HEK293T (cell line): ENCODE measurements at regions not wholly inside any gene's neighbourhood (a gene's known extent, or its start where the extent isn't known, plus 50 kb on each side); places are given as distances from the start of the nearest gene placed in this dataset.

Experiments
- CTCF ChIA-PET: fragments of 350-600 bp; formaldehyde crosslinking; extraction: SDS; loops from one replicate; lab custom pipeline; 2021; ENCODE audit warnings: antibody characterized with exemption, inconsistent platforms; lab: Yijun Ruan, JAX
- POLR2A ChIA-PET: fragments of 350-600 bp; formaldehyde crosslinking; extraction: SDS; loops from one replicate; lab custom pipeline; 2020; ENCODE audit warnings: antibody characterized with exemption, inconsistent platforms; lab: Yijun Ruan, JAX
- DNase-seq: peaks from one replicate; pipeline ENCODE4 v3.0.0; 2012; ENCODE audit warnings: mixed read lengths; ENCODE audit errors: extremely low spot score
- ARNT ChIP-seq: fragments of 450-650 bp; IDR thresholded peaks from 2 replicates; pipeline ENCODE4 v1.6.1; 2017; ENCODE audit warnings: mild to moderate bottlenecking
- BHLHE40 ChIP-seq: fragments of 450-650 bp; IDR thresholded peaks from 2 replicates; pipeline ENCODE4 v1.6.1; 2016; ENCODE audit warnings: mild to moderate bottlenecking, moderate library complexity, borderline replicate concordance
- CTBP1 ChIP-seq: fragments of 450-650 bp; IDR thresholded peaks from 2 replicates; pipeline ENCODE4 v1.6.1; 2016; ENCODE audit warnings: borderline replicate concordance
- ELF4 ChIP-seq: fragments of 450-650 bp; IDR thresholded peaks from 2 replicates; pipeline ENCODE4 v1.6.1; 2017; ENCODE audit warnings: antibody characterized with exemption
- FOXA1 ChIP-seq: fragments of 450-650 bp; IDR thresholded peaks from 2 replicates; pipeline ENCODE4 v1.6.1; 2016; ENCODE audit warnings: mild to moderate bottlenecking
- FOXK2 ChIP-seq: fragments of 450-650 bp; IDR thresholded peaks from 2 replicates; pipeline ENCODE4 v1.6.1; 2016; ENCODE audit warnings: mild to moderate bottlenecking
- FOXM1 ChIP-seq: fragments of 450-650 bp; IDR thresholded peaks from 2 replicates; pipeline ENCODE4 v1.6.1; 2017; ENCODE audit warnings: mild to moderate bottlenecking, borderline replicate concordance
- HDGF ChIP-seq: fragments of 450-650 bp; IDR thresholded peaks from 2 replicates; pipeline ENCODE4 v1.6.1; 2017; ENCODE audit warnings: antibody characterized with exemption, borderline replicate concordance
- L3MBTL2 ChIP-seq: fragments of 450-650 bp; conservative IDR thresholded peaks from 2 replicates; pipeline ENCODE4 v1.6.1; 2016; ENCODE audit warnings: mild to moderate bottlenecking
- LEF1 ChIP-seq: fragments of 450-650 bp; IDR thresholded peaks from 2 replicates; pipeline ENCODE4 v1.6.1; 2017; ENCODE audit warnings: mild to moderate bottlenecking, borderline replicate concordance
- NFRKB ChIP-seq: fragments of 450-650 bp; IDR thresholded peaks from 2 replicates; pipeline ENCODE4 v1.6.1; 2016; ENCODE audit warnings: mild to moderate bottlenecking, moderate library complexity
- SP1 ChIP-seq: fragments of 450-650 bp; IDR thresholded peaks from 2 replicates; pipeline ENCODE4 v1.6.1; 2017
- SUZ12 ChIP-seq: fragments of 450-650 bp; IDR thresholded peaks from 2 replicates; pipeline ENCODE4 v1.6.1; 2016; ENCODE audit warnings: mild to moderate bottlenecking
- TARDBP ChIP-seq: fragments of 450-650 bp; IDR thresholded peaks from 2 replicates; pipeline ENCODE4 v1.6.1; 2016
- ZNF384 ChIP-seq: fragments of 450-650 bp; IDR thresholded peaks from 2 replicates; pipeline ENCODE4 v1.6.1; 2016
- TF ChIP-seq, protein P1 (sequence below): fragments of 450-650 bp; IDR thresholded peaks from 2 replicates; pipeline ENCODE4 v1.6.1; 2016

DNA sequence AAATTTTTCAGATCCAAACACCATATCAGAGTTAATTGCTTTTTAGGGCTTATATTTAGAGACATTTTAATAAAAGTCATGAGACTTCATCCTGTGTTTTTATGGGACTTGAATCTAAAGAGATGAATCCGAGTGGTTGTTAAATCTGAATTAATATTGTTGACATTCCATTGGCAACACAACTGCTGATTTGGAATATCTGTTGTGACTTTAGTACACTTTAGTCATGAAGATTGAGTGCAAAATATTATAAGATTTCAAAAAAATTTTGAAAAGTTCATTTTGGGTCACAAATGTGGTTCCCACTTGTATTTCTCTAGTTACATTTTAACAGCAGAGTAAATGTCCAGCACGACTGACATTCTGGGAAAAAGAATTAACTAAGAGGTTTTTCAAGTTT is 442.7 kb upstream of the HSF2 start:
- DNase-seq, result no peak
- CTCF ChIA-PET, result no interaction called here
- POLR2A ChIA-PET, result no interaction called here
- no peak for TF ChIP-seq NFRKB
- no peak for TF ChIP-seq SP1
- TF ChIP-seq TARDBP, result no peak

- no peak for DNase-seq
- CTCF ChIA-PET, result interaction anchor here (0.6 kb wide), 1 partner anchor 30 kb away, joined by 3 read pairs; no protein-coding TSS in a partner anchor
Measured at GRCh38 chr6:121959501-121959900, 440.0 kb upstream of the HSF2 start.

GRCh38 chr6:121961619-121962125 is 437.8 kb upstream of the HSF2 start:
- ChIA-PET CTCF (no interaction called here), POLR2A (no interaction called here)
- DNase-seq, result no peak
- TF ChIP-seq FOXA1 (no peak), TARDBP (no peak)
- TF ChIP-seq, protein P1, sequence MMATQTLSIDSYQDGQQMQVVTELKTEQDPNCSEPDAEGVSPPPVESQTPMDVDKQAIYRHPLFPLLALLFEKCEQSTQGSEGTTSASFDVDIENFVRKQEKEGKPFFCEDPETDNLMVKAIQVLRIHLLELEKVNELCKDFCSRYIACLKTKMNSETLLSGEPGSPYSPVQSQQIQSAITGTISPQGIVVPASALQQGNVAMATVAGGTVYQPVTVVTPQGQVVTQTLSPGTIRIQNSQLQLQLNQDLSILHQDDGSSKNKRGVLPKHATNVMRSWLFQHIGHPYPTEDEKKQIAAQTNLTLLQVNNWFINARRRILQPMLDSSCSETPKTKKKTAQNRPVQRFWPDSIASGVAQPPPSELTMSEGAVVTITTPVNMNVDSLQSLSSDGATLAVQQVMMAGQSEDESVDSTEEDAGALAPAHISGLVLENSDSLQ, result no peak

More at GRCh38 chr6:121959501-121959900, 440.0 kb upstream of the HSF2 start:
- TF ChIP-seq BHLHE40 (no peak), SUZ12 (no peak), ELF4 (no peak), NFRKB (no peak), FOXK2 (no peak), L3MBTL2 (no peak), ZNF384 (no peak), ARNT (no peak), HDGF (no peak), FOXM1 (no peak), FOXA1 (no peak), LEF1 (no peak), SP1 (no peak), TARDBP (no peak)
- TF ChIP-seq, protein P1, result no peak
- POLR2A ChIA-PET, result no interaction called here

DNA sequence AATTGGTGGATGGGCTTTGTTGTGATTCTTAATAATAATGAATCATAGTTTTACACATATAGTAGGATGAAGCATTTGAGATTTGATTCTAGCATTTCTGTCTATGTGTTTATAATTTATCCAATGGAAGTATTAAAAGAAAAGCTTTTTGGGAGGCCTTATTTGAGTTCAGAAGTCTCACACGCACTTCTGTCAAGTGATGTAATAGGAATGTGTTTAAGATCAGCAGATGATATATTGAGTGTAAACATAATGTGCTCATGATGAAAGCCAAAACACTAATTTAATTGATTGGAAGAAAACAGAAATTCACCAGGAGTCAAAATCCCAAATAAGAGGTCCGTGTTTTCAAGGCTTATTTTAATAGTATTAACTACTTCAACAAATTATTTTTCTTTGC is 435.6 kb upstream of the HSF2 start:
- TF ChIP-seq L3MBTL2 (no peak), SP1 (no peak), HDGF (no peak), BHLHE40 (no peak), FOXK2 (no peak), ARNT (no peak), LEF1 (no peak), TARDBP (no peak), FOXA1 (no peak), ZNF384 (no peak), CTBP1 (no peak), FOXM1 (no peak), NFRKB (no peak), ELF4 (no peak), SUZ12 (no peak)
- TF ChIP-seq, protein P1, result no peak
- POLR2A ChIA-PET, result no interaction called here
- no peak for DNase-seq
- CTCF ChIA-PET, result no interaction called here

- no peak for DNase-seq
- CTCF ChIA-PET, result no interaction called here
- POLR2A ChIA-PET, result no interaction called here
- TF ChIP-seq ZNF384 (no peak), FOXA1 (no peak), SP1 (no peak), FOXK2 (no peak), TARDBP (no peak), HDGF (no peak), FOXM1 (no peak), BHLHE40 (no peak), ELF4 (no peak), CTBP1 (no peak), ARNT (no peak)
- TF ChIP-seq, protein P1, result no peak
Measured at GRCh38 chr6:121965739-121966138, 433.7 kb upstream of the HSF2 start.

GRCh38 chr6:121967631-121968030 is 431.8 kb upstream of the HSF2 start:
- TF ChIP-seq SP1 (no peak), BHLHE40 (no peak), FOXM1 (no peak), FOXA1 (no peak), ZNF384 (no peak), ELF4 (no peak), CTBP1 (no peak), TARDBP (no peak), NFRKB (no peak), ARNT (no peak), SUZ12 (no peak), LEF1 (no peak), FOXK2 (no peak), HDGF (no peak), L3MBTL2 (no peak)
- TF ChIP-seq, protein P1, result no peak

More at GRCh38 chr6:121967631-121968030, 431.8 kb upstream of the HSF2 start:
- ChIA-PET POLR2A (no interaction called here), CTCF (interaction anchor here (0.6 kb wide), 1 partner anchor 545 kb away, joined by 3 read pairs; no protein-coding TSS in a partner anchor)
- DNase-seq, result no peak
